SK-N-SH treated with all-trans-retinoic acid at 6 μM for 48 hours (cell line): ENCODE measurements at regions not wholly inside any gene's neighbourhood (a gene's known extent, or its start where the extent isn't known, plus 50 kb on each side); places are given as distances from the start of the nearest gene placed in this dataset.

ENCODE experiments used
- ATAC-seq: fragments of 200-7000 bp; cut with Tn5 transposase; 3 replicates; pipeline ENCODE4 v1.9.1; 2020; ENCODE audit warnings: mild to moderate bottlenecking, moderate library complexity
- ARNTL ChIP-seq: fragments of 450-650 bp; formaldehyde crosslinking; IDR thresholded peaks from 2 replicates; pipeline ENCODE4 v1.5.0; 2020; ENCODE audit warnings: low read depth, mild to moderate bottlenecking, moderate library complexity, borderline replicate concordance
- BACH2 ChIP-seq: fragments of 250-450 bp; sonication (Bioruptor Pico); IDR thresholded peaks from 2 replicates; pipeline ENCODE4 v1.9.0; 2021; ENCODE audit warnings: mild to moderate bottlenecking, borderline replicate concordance
- CSDC2 ChIP-seq: fragments of 250-450 bp; sonication (Bioruptor Pico); IDR thresholded peaks from 2 replicates; pipeline ENCODE4 v1.5.0; 2020; ENCODE audit warnings: mild to moderate bottlenecking, moderate library complexity
- ESRRG ChIP-seq: fragments of 250-450 bp; sonication (Bioruptor Pico); IDR thresholded peaks from 2 replicates; pipeline ENCODE4 v1.6.1; 2021; ENCODE audit warnings: mild to moderate bottlenecking
- ISL1 ChIP-seq: fragments of 250-450 bp; sonication (Bioruptor Pico); IDR thresholded peaks from 2 replicates; pipeline ENCODE4 v2.1.2; 2022; ENCODE audit warnings: mild to moderate bottlenecking, moderate library complexity
- OSR1 ChIP-seq: fragments of 250-450 bp; sonication (Bioruptor Pico); IDR thresholded peaks from 2 replicates; pipeline ENCODE4 v1.8.0; 2022; ENCODE audit warnings: moderate library complexity, mild to moderate bottlenecking, inconsistent platforms
- PPARA ChIP-seq: fragments of 250-450 bp; sonication (Bioruptor Pico); IDR thresholded peaks from 2 replicates; pipeline ENCODE4 v1.5.0; 2020; ENCODE audit warnings: mild to moderate bottlenecking, borderline replicate concordance
- RARB ChIP-seq: fragments of 250-450 bp; sonication (Bioruptor Pico); IDR thresholded peaks from 2 replicates; pipeline ENCODE4 v1.8.0; 2021; ENCODE audit warnings: mild to moderate bottlenecking, moderate library complexity
- SNAI2 ChIP-seq: fragments of 250-450 bp; sonication (Bioruptor Pico); IDR thresholded peaks from 2 replicates; pipeline ENCODE4 v1.5.0; 2020; ENCODE audit warnings: mild to moderate bottlenecking, moderate library complexity
- TCF4 ChIP-seq: fragments of 250-450 bp; sonication (Bioruptor Pico); IDR thresholded peaks from 2 replicates; pipeline ENCODE4 v1.8.0; 2021; ENCODE audit warnings: mild to moderate bottlenecking, moderate library complexity, borderline replicate concordance
- TOX ChIP-seq: fragments of 250-450 bp; sonication (Bioruptor Pico); IDR thresholded peaks from 2 replicates; pipeline ENCODE4 v1.8.0; 2021; ENCODE audit warnings: mild to moderate bottlenecking, moderate library complexity, borderline replicate concordance
- ZFP3 ChIP-seq: fragments of 250-450 bp; sonication (Bioruptor Pico); IDR thresholded peaks from 2 replicates; pipeline ENCODE4 v1.5.0; 2020; ENCODE audit warnings: mild to moderate bottlenecking, moderate library complexity
- ZFP30 ChIP-seq: fragments of 450-650 bp; formaldehyde crosslinking; IDR thresholded peaks from 2 replicates; pipeline ENCODE4 v1.5.0; 2022; ENCODE audit warnings: mild to moderate bottlenecking, moderate library complexity
- ZNF565 ChIP-seq: fragments of 450-650 bp; formaldehyde crosslinking; conservative IDR thresholded peaks from 2 replicates; pipeline ENCODE4 v1.5.0; 2020; ENCODE audit warnings: low read depth, mild to moderate bottlenecking, moderate library complexity
- ZNF70 ChIP-seq: fragments of 450-650 bp; formaldehyde crosslinking; IDR thresholded peaks from 2 replicates; pipeline ENCODE4 v1.5.0; 2020; ENCODE audit warnings: mild to moderate bottlenecking, moderate library complexity
- ZNF8 ChIP-seq: fragments of 450-650 bp; formaldehyde crosslinking; IDR thresholded peaks from 2 replicates; pipeline ENCODE4 v1.5.0; 2020; ENCODE audit warnings: mild to moderate bottlenecking, moderate library complexity
- TF ChIP-seq, protein P1 (sequence below): fragments of 250-450 bp; sonication (Bioruptor Pico); IDR thresholded peaks from 2 replicates; pipeline ENCODE4 v1.5.1; 2021; ENCODE audit warnings: mild to moderate bottlenecking, moderate library complexity
- TF ChIP-seq, protein P2 (sequence below): fragments of 250-450 bp; sonication (Bioruptor Pico); IDR thresholded peaks from 2 replicates; pipeline ENCODE4 v1.8.0; 2020; ENCODE audit warnings: mild to moderate bottlenecking, moderate library complexity, borderline replicate concordance
- TF ChIP-seq, protein P3 (sequence below): fragments of 250-450 bp; sonication (Bioruptor Pico); IDR thresholded peaks from 2 replicates; pipeline ENCODE4 v1.8.0; 2021; ENCODE audit warnings: low read depth, mild to moderate bottlenecking, moderate library complexity, borderline replicate concordance
- TF ChIP-seq, protein P4 (sequence below): fragments of 250-450 bp; sonication (Bioruptor Pico); IDR thresholded peaks from 2 replicates; pipeline ENCODE4 v1.5.1; 2020; ENCODE audit warnings: low read depth, mild to moderate bottlenecking, moderate library complexity

DNA sequence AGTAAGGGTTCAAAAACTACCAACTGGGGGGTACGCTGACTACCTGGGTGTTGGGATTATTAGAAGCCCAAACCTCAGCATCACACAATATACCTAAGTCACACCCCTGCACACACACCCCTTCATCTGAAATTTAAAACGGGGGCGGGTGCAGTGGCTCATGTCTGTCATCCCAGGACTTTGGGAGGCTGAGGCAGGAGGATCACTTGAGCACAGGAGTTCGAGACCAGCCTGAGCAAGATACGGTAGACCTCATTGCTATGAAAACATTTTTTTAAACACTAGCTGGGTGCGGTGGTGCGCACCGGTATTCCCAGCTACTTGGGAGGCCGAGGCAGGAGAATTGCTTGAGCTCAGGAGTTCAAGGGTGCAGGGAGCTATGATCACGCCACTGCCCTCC lies 331.0 kb downstream of the ASMT start:
- TF ChIP-seq CSDC2 (no peak), PPARA (CRISPR knock-in tag) (no peak), OSR1 (CRISPR knock-in tag) (no peak), ZFP3 (no peak), TCF4 (CRISPR knock-in tag) (no peak), TOX (CRISPR knock-in tag) (no peak), SNAI2 (CRISPR knock-in tag) (no peak), RARB (CRISPR knock-in tag) (no peak), ESRRG (CRISPR knock-in tag) (no peak), ZNF8 (no peak), ISL1 (CRISPR knock-in tag) (no peak), BACH2 (CRISPR knock-in tag) (no peak), ZNF565 (no peak), ARNTL (CRISPR knock-in tag) (no peak), ZFP30 (CRISPR knock-in tag) (no peak), ZNF70 (CRISPR knock-in tag) (no peak)
- TF ChIP-seq, protein P1, sequence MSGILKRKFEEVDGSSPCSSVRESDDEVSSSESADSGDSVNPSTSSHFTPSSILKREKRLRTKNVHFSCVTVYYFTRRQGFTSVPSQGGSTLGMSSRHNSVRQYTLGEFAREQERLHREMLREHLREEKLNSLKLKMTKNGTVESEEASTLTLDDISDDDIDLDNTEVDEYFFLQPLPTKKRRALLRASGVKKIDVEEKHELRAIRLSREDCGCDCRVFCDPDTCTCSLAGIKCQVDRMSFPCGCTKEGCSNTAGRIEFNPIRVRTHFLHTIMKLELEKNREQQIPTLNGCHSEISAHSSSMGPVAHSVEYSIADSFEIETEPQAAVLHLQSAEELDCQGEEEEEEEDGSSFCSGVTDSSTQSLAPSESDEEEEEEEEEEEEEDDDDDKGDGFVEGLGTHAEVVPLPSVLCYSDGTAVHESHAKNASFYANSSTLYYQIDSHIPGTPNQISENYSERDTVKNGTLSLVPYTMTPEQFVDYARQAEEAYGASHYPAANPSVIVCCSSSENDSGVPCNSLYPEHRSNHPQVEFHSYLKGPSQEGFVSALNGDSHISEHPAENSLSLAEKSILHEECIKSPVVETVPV (CRISPR knock-in tag): no peak
- TF ChIP-seq, protein P2, sequence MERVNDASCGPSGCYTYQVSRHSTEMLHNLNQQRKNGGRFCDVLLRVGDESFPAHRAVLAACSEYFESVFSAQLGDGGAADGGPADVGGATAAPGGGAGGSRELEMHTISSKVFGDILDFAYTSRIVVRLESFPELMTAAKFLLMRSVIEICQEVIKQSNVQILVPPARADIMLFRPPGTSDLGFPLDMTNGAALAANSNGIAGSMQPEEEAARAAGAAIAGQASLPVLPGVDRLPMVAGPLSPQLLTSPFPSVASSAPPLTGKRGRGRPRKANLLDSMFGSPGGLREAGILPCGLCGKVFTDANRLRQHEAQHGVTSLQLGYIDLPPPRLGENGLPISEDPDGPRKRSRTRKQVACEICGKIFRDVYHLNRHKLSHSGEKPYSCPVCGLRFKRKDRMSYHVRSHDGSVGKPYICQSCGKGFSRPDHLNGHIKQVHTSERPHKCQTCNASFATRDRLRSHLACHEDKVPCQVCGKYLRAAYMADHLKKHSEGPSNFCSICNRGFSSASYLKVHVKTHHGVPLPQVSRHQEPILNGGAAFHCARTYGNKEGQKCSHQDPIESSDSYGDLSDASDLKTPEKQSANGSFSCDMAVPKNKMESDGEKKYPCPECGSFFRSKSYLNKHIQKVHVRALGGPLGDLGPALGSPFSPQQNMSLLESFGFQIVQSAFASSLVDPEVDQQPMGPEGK (CRISPR knock-in tag): no peak
- TF ChIP-seq, protein P3, sequence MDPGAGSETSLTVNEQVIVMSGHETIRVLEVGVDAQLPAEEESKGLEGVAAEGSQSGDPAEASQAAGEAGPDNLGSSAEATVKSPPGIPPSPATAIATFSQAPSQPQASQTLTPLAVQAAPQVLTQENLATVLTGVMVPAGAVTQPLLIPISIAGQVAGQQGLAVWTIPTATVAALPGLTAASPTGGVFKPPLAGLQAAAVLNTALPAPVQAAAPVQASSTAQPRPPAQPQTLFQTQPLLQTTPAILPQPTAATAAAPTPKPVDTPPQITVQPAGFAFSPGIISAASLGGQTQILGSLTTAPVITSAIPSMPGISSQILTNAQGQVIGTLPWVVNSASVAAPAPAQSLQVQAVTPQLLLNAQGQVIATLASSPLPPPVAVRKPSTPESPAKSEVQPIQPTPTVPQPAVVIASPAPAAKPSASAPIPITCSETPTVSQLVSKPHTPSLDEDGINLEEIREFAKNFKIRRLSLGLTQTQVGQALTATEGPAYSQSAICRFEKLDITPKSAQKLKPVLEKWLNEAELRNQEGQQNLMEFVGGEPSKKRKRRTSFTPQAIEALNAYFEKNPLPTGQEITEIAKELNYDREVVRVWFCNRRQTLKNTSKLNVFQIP (CRISPR knock-in tag): no peak
- TF ChIP-seq, protein P4, sequence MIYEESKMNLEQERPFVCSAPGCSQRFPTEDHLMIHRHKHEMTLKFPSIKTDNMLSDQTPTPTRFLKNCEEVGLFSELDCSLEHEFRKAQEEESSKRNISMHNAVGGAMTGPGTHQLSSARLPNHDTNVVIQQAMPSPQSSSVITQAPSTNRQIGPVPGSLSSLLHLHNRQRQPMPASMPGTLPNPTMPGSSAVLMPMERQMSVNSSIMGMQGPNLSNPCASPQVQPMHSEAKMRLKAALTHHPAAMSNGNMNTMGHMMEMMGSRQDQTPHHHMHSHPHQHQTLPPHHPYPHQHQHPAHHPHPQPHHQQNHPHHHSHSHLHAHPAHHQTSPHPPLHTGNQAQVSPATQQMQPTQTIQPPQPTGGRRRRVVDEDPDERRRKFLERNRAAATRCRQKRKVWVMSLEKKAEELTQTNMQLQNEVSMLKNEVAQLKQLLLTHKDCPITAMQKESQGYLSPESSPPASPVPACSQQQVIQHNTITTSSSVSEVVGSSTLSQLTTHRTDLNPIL (CRISPR knock-in tag): no peak

DNA sequence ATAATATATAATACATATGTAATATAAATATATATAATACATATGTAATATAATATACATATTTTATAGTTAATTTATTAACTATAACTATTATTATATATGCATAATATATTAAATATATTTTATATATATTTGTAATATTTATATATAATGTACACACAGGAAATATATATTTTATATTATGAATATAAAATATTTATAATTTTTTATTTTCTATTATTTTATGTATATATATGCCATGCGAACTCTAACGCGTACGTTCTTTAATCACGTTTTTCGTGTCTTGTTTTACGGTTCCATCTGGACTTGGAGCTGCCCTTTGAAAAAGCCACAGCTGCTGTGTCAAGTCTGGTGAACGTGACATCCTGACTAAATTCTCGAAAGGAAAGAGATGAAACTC lies 332.1 kb downstream of the ASMT start:
- TF ChIP-seq, protein P2 (CRISPR knock-in tag): no peak
- no peak for ATAC-seq

More for the DNA sequence above, 331.0 kb downstream of the ASMT start:
- ATAC-seq: no peak
